ENCODE measurements at regions not wholly inside any gene's neighbourhood (a gene's known extent, or its start where the extent isn't known, plus 50 kb on each side); places are given as distances from the start of the nearest gene placed in this dataset.

GRCh38 chr5:145228564-145228963 lies 606.6 kb downstream of the PRELID2 start:
- H3K4me3 ChIP-seq (ENCODE audit: low read length): no peak overlapping the region
- H3K9ac ChIP-seq (ENCODE audit: low read length): no peak overlapping the region
- H2AFZ ChIP-seq (ENCODE audit: low read depth, low read length): no peak overlapping the region
- H3K36me3 ChIP-seq (replicated peaks; ENCODE audit: low read depth, low read length): no peaks in the 10 kb centered on the region
- H3K27ac ChIP-seq (ENCODE audit: low read length): no peak overlapping the region
- H3K27me3 ChIP-seq (ENCODE audit: low read depth, low read length): no peaks in the 10 kb centered on the region
- TF ChIP-seq CTCF (IDR thresholded peaks at IDR 0.05; ENCODE audit: low read depth, low read length) (no peak), EZH2phosphoT487 (IDR thresholded peaks at IDR 0.05; ENCODE audit: low read depth) (no peak)
- no peak overlapping the region for H3K4me2 ChIP-seq (ENCODE audit: low read length)
- H3K9me3 ChIP-seq (ENCODE audit: insufficient read depth, low read length): no peaks in the 10 kb centered on the region
- no peaks in the 10 kb centered on the region for H4K20me1 ChIP-seq (ENCODE audit: insufficient read depth, low read length)
- no peaks in the 10 kb centered on the region for H3K4me1 ChIP-seq (ENCODE audit: low read length)
- H3K79me2 ChIP-seq (ENCODE audit: low read length): no peaks in the 10 kb centered on the region

GRCh38 chr5:145227881-145228280 lies 607.3 kb downstream of the PRELID2 start:
- no peak overlapping the region for H3K9ac ChIP-seq (ENCODE audit: low read length)
- no peak overlapping the region for H2AFZ ChIP-seq (ENCODE audit: low read depth, low read length)
- no peaks in the 10 kb centered on the region for H3K9me3 ChIP-seq (ENCODE audit: insufficient read depth, low read length)

GRCh38 chr5:145226726-145227125 lies 608.4 kb downstream of the PRELID2 start:
- H3K4me3 ChIP-seq (ENCODE audit: low read length): no peak overlapping the region
- H3K79me2 ChIP-seq (ENCODE audit: low read length): no peaks in the 10 kb centered on the region
- H3K9ac ChIP-seq (ENCODE audit: low read length): no peak overlapping the region
- no peak for TF ChIP-seq EZH2phosphoT487 (IDR thresholded peaks at IDR 0.05; ENCODE audit: low read depth)
- no peak for TF ChIP-seq CTCF (IDR thresholded peaks at IDR 0.05; ENCODE audit: low read depth, low read length)
- H3K4me1 ChIP-seq (ENCODE audit: low read length): no peaks in the 10 kb centered on the region
- no peaks in the 10 kb centered on the region for H3K36me3 ChIP-seq (replicated peaks; ENCODE audit: low read depth, low read length)
- H3K4me2 ChIP-seq (ENCODE audit: low read length): no peak overlapping the region
- no peaks in the 10 kb centered on the region for H3K9me3 ChIP-seq (ENCODE audit: insufficient read depth, low read length)
- H3K27me3 ChIP-seq (ENCODE audit: low read depth, low read length): no peaks in the 10 kb centered on the region
- H4K20me1 ChIP-seq (ENCODE audit: insufficient read depth, low read length): no peaks in the 10 kb centered on the region
- no peak overlapping the region for H3K27ac ChIP-seq (ENCODE audit: low read length)
- H2AFZ ChIP-seq (ENCODE audit: low read depth, low read length): no peak overlapping the region

More at GRCh38 chr5:145227881-145228280, 607.3 kb downstream of the PRELID2 start:
- H4K20me1 ChIP-seq (ENCODE audit: insufficient read depth, low read length): no peaks in the 10 kb centered on the region
- H3K4me1 ChIP-seq (ENCODE audit: low read length): no peaks in the 10 kb centered on the region
- H3K36me3 ChIP-seq (replicated peaks; ENCODE audit: low read depth, low read length): no peaks in the 10 kb centered on the region
- H3K27me3 ChIP-seq (ENCODE audit: low read depth, low read length): no peaks in the 10 kb centered on the region
- no peaks in the 10 kb centered on the region for H3K79me2 ChIP-seq (ENCODE audit: low read length)
- TF ChIP-seq CTCF (IDR thresholded peaks at IDR 0.05; ENCODE audit: low read depth, low read length): no peak
- no peak for TF ChIP-seq EZH2phosphoT487 (IDR thresholded peaks at IDR 0.05; ENCODE audit: low read depth)
- no peak overlapping the region for H3K4me2 ChIP-seq (ENCODE audit: low read length)
- H3K27ac ChIP-seq (ENCODE audit: low read length): no peak overlapping the region
- no peak overlapping the region for H3K4me3 ChIP-seq (ENCODE audit: low read length)

GRCh38 chr5:145225529-145225928 lies 609.6 kb downstream of the PRELID2 start:
- Histone ChIP-seq H3K79me2 (ENCODE audit: low read length) (no peaks in the 10 kb centered on the region), H3K9me3 (ENCODE audit: insufficient read depth, low read length) (no peaks in the 10 kb centered on the region), H3K4me2 (ENCODE audit: low read length) (no peak overlapping the region), H4K20me1 (ENCODE audit: insufficient read depth, low read length) (no peaks in the 10 kb centered on the region), H3K4me1 (ENCODE audit: low read length) (no peaks in the 10 kb centered on the region), H3K27me3 (ENCODE audit: low read depth, low read length) (no peaks in the 10 kb centered on the region), H3K4me3 (ENCODE audit: low read length) (no peak overlapping the region), H3K36me3 (replicated peaks; ENCODE audit: low read depth, low read length) (no peaks in the 10 kb centered on the region), H3K27ac (ENCODE audit: low read length) (no peak overlapping the region), H2AFZ (ENCODE audit: low read depth, low read length) (no peak overlapping the region), H3K9ac (ENCODE audit: low read length) (no peak overlapping the region)
- TF ChIP-seq CTCF (IDR thresholded peaks at IDR 0.05; ENCODE audit: low read depth, low read length) (no peak), EZH2phosphoT487 (IDR thresholded peaks at IDR 0.05; ENCODE audit: low read depth) (no peak)
